ENCODE measurements at regions not wholly inside any gene's neighbourhood (a gene's known extent, or its start where the extent isn't known, plus 50 kb on each side); places are given as distances from the start of the nearest gene placed in this dataset.

DNA sequence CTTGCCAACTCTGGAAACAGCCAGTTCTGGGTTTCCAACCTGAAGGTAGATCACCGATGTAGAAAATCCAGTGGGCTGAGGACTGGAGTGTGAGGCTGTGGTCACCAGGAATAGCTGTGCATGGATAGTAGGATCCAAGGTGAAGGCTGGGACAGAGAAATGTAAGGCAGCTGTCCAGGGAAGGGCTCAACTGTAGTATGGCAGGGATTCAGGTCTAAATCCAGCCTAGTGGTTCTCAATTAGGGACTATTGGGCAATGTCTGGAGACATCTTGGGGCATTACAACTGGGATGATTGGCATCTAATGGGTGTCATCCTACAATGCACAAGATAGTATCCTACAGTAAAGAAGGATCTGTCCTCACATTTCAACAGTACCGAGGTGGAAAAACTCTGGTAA lies 67.7 kb upstream of the RUNX1 start:
- H3K4me3 Mint-ChIP-seq: no peak overlapping the region
- peaks cover 26% of the 10 kb centered on the region for H3K4me1 Mint-ChIP-seq
- no peaks in the 10 kb centered on the region for H3K27me3 Mint-ChIP-seq (ENCODE audit: low read depth)
- no peak overlapping the region for H3K27ac Mint-ChIP-seq (ENCODE audit: unreplicated experiment)
- DNase-seq (ENCODE audit: low read depth, low spot score): no peak
- peaks cover 2% of the 10 kb centered on the region for H3K36me3 Mint-ChIP-seq (ENCODE audit: low read depth)
- peaks cover 9% of the 10 kb centered on the region for H3K9me3 Mint-ChIP-seq
- TF ChIP-seq, protein P1, sequence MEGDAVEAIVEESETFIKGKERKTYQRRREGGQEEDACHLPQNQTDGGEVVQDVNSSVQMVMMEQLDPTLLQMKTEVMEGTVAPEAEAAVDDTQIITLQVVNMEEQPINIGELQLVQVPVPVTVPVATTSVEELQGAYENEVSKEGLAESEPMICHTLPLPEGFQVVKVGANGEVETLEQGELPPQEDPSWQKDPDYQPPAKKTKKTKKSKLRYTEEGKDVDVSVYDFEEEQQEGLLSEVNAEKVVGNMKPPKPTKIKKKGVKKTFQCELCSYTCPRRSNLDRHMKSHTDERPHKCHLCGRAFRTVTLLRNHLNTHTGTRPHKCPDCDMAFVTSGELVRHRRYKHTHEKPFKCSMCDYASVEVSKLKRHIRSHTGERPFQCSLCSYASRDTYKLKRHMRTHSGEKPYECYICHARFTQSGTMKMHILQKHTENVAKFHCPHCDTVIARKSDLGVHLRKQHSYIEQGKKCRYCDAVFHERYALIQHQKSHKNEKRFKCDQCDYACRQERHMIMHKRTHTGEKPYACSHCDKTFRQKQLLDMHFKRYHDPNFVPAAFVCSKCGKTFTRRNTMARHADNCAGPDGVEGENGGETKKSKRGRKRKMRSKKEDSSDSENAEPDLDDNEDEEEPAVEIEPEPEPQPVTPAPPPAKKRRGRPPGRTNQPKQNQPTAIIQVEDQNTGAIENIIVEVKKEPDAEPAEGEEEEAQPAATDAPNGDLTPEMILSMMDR (conservative IDR thresholded peaks at IDR 0.05): no peak

DNA sequence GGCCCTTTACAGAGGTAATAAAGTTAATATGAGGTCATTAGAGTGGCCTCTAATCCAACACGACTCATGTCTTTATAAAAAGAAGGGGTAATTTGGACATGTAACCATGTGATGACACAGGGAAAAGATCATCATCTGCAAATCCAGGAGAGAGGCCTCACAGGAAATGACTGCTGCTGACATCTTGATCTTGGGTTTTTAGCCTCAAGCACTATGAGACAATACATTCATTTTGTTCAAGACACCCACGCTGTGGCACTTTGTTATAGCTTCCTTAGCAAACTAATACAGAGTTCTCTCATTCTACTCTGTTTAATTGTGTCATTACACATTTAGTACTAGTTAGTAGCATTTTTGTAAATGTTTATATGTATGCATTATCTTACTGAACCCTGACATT lies 64.0 kb upstream of the RUNX1 start:
- no peak for DNase-seq (ENCODE audit: low read depth, low spot score)
- Mint-ChIP-seq H3K4me1 (peaks cover 7% of the 10 kb centered on the region), H3K27ac (ENCODE audit: unreplicated experiment) (peak overlapping the region; percentile 20), H3K27me3 (ENCODE audit: low read depth) (no peaks in the 10 kb centered on the region), H3K4me3 (no peak overlapping the region), H3K9me3 (peaks cover 14% of the 10 kb centered on the region), H3K36me3 (ENCODE audit: low read depth) (no peaks in the 10 kb centered on the region)
- TF ChIP-seq, protein P1 (conservative IDR thresholded peaks at IDR 0.05): no peak

DNA sequence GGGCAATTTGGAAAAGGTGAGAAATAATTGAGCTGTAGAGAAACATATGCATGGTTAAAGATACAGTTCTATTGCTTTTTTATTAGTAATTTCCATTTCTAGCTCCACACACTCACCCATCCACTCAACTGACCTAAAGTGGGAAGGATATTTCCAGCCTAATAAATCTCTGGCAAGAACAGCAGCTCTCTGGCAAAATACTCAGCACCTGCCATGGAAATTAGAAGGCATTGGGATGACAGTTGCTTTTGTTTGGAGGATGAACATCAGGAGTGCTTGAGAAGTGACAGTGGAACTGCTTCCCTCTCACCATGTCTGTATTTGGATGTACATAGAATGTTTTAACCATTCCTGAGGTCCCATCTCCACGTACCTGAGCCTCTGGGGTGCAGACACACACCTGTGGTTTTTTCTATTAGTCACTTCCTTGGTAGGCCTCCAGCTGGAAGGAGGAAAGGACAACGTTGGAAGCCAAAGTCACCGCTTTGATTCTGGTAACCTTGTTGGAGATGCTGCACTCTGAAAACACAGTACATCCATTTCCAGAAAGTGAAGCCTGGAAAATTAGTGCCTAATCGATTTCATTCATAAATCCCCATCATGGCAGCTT lies 62.3 kb upstream of the RUNX1 start:
- no peak overlapping the region for H3K4me3 Mint-ChIP-seq

DNA sequence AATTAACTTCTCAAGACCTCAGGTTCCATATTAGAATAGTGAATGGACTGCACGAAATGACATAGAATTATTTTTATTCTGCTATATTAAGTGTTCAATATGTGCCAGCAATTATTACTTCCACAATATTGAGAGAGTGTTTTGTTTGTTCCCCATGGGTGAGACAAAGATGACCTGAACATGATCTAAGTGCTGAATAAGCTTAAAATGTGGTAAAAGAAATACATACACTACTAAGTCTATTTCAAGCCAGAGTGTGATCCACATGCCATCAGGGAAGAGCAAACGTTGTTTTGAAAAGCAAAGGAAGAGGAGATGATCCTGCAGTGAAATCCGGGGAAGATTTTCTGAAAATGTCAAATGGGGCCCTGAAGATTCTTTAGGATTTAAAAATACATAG lies 59.8 kb upstream of the RUNX1 start:
- Mint-ChIP-seq H3K9me3 (peaks cover 7% of the 10 kb centered on the region), H3K27me3 (ENCODE audit: low read depth) (no peaks in the 10 kb centered on the region), H3K27ac (ENCODE audit: unreplicated experiment) (no peak overlapping the region), H3K4me3 (no peak overlapping the region), H3K36me3 (ENCODE audit: low read depth) (no peaks in the 10 kb centered on the region), H3K4me1 (peaks cover 7% of the 10 kb centered on the region)
- TF ChIP-seq, protein P1 (conservative IDR thresholded peaks at IDR 0.05): no peak
- no peak for DNase-seq (ENCODE audit: low read depth, low spot score)

More for the DNA sequence above, 62.3 kb upstream of the RUNX1 start:
- no peak for DNase-seq (ENCODE audit: low read depth, low spot score)
- H3K36me3 Mint-ChIP-seq (ENCODE audit: low read depth): no peaks in the 10 kb centered on the region
- TF ChIP-seq, protein P1 (conservative IDR thresholded peaks at IDR 0.05): no peak
- H3K27ac Mint-ChIP-seq (ENCODE audit: unreplicated experiment): no peak overlapping the region
- H3K4me1 Mint-ChIP-seq: peaks cover 7% of the 10 kb centered on the region
- peaks cover 11% of the 10 kb centered on the region for H3K9me3 Mint-ChIP-seq
- H3K27me3 Mint-ChIP-seq (ENCODE audit: low read depth): no peaks in the 10 kb centered on the region

DNA sequence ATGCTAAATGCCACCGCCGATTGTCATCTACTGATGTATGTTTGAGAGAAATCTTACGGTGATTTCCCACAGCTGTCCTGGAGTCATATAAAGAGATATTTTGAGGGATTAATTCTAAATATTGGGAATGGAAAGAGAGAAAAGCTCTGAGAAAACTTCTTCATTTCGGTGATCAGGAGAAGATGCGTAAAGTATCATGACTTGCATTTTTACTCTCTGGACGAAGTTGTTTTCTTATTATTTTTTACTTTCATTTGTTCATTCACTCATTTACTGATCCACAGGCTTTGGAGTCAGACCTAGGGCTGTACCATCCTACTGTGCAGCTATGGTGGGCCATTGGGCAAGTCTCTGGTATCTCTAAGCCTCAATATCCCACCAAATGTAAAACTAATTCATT lies 58.4 kb upstream of the RUNX1 start:
- Mint-ChIP-seq H3K9me3 (peaks cover 5% of the 10 kb centered on the region), H3K4me3 (no peak overlapping the region), H3K36me3 (ENCODE audit: low read depth) (no peaks in the 10 kb centered on the region), H3K27ac (ENCODE audit: unreplicated experiment) (no peak overlapping the region), H3K4me1 (no peaks in the 10 kb centered on the region), H3K27me3 (ENCODE audit: low read depth) (no peaks in the 10 kb centered on the region)
- DNase-seq (ENCODE audit: low read depth, low spot score): no peak
- TF ChIP-seq, protein P1 (conservative IDR thresholded peaks at IDR 0.05): no peak
